ENCODE measurements at regions not wholly inside any gene's neighbourhood (a gene's known extent, or its start where the extent isn't known, plus 50 kb on each side); places are given as distances from the start of the nearest gene placed in this dataset.
"Not testable (repeated sequence)": the region's sequence is repeated elsewhere in the genome, so short reads cannot be mapped to it uniquely, and the experiment has no call there.

GRCh38 chr2:208673631-208674030 lies 267.0 kb downstream of the PTH2R start:
- H3K4me3 ChIP-seq (ENCODE audit: low read depth, low read length), result no peak overlapping the region
- TF ChIP-seq, protein P1, sequence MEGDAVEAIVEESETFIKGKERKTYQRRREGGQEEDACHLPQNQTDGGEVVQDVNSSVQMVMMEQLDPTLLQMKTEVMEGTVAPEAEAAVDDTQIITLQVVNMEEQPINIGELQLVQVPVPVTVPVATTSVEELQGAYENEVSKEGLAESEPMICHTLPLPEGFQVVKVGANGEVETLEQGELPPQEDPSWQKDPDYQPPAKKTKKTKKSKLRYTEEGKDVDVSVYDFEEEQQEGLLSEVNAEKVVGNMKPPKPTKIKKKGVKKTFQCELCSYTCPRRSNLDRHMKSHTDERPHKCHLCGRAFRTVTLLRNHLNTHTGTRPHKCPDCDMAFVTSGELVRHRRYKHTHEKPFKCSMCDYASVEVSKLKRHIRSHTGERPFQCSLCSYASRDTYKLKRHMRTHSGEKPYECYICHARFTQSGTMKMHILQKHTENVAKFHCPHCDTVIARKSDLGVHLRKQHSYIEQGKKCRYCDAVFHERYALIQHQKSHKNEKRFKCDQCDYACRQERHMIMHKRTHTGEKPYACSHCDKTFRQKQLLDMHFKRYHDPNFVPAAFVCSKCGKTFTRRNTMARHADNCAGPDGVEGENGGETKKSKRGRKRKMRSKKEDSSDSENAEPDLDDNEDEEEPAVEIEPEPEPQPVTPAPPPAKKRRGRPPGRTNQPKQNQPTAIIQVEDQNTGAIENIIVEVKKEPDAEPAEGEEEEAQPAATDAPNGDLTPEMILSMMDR (conservative IDR thresholded peaks at IDR 0.05; ENCODE audit: low read depth, low read length), result no peak

GRCh38 chr2:208674919-208675318 lies 268.3 kb downstream of the PTH2R start:
- TF ChIP-seq, protein P1 (conservative IDR thresholded peaks at IDR 0.05; ENCODE audit: low read depth, low read length), result no peak
- DNase-seq (ENCODE audit: low read depth), result no peak
- H3K4me3 ChIP-seq (ENCODE audit: low read depth, low read length), result no peak overlapping the region

More at GRCh38 chr2:208673631-208674030, 267.0 kb downstream of the PTH2R start:
- no peak for DNase-seq (ENCODE audit: low read depth)

GRCh38 chr2:208685929-208686328 lies 279.3 kb downstream of the PTH2R start:
- H3K4me3 ChIP-seq (ENCODE audit: low read depth, low read length); DNase-seq (ENCODE audit: low read depth): not testable (repeated sequence)

- no peak overlapping the region for H3K4me3 ChIP-seq (ENCODE audit: low read depth, low read length)
- DNase-seq (ENCODE audit: low read depth), result no peak
- TF ChIP-seq, protein P1 (conservative IDR thresholded peaks at IDR 0.05; ENCODE audit: low read depth, low read length), result no peak
These were observed 280.1 kb downstream of the PTH2R start for GRCh38 chr2:208686665-208687064.

DNA sequence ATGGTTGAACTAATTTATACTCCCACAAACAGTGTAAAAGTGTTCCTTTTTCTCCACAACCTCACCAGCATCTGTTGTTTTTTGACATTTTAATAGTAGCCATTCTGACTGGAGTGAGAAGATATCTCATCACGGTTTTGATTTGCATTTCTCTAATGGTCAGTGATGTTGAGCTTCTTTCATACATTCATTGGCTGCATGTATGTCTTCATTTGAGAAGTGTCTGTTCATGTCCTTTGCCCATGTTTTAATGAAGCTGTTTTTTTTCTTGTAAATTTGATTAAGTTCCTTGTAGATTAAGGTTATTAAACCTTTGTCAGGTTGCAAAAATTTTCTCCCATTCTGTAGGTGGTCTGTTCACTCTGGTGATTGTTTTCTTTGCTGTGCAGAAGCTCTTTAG lies 281.1 kb downstream of the PTH2R start:
- not testable (repeated sequence) for H3K4me3 ChIP-seq (ENCODE audit: low read depth, low read length); DNase-seq (ENCODE audit: low read depth)

DNA sequence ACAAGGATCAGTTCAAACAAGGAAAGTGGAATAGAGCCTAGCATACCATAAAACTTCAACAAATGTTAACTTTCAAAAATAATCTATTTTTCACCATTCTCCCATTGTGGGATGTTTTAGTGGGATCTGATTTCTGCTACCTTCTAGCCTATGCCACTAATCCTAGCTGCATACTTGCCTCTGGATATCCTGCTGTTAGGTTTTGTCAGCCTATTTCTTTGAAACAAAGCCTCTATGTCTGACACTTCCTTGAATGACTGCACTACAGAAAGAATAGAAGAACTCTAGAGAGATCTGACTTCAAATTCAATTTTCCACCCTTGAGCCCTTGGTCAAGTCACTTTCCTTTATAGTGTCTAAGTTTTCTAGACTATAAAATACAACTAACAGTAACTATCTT lies 291.5 kb downstream of the PTH2R start:
- no peak overlapping the region for H3K4me3 ChIP-seq (ENCODE audit: low read depth, low read length)
- DNase-seq (ENCODE audit: low read depth), result no peak
- TF ChIP-seq, protein P1 (conservative IDR thresholded peaks at IDR 0.05; ENCODE audit: low read depth, low read length), result no peak

GRCh38 chr2:208708486-208708885 lies 301.9 kb downstream of the PTH2R start:
- no peak for DNase-seq (ENCODE audit: low read depth)
- TF ChIP-seq, protein P1 (conservative IDR thresholded peaks at IDR 0.05; ENCODE audit: low read depth, low read length), result no peak
- no peak overlapping the region for H3K4me3 ChIP-seq (ENCODE audit: low read depth, low read length)

- H3K4me3 ChIP-seq (ENCODE audit: low read depth, low read length), result no peak overlapping the region
- TF ChIP-seq, protein P1 (conservative IDR thresholded peaks at IDR 0.05; ENCODE audit: low read depth, low read length), result no peak
- DNase-seq (ENCODE audit: low read depth), result no peak
These were observed 305.0 kb downstream of the PTH2R start for GRCh38 chr2:208711598-208711997.
